ENCODE measurements at regions not wholly inside any gene's neighbourhood (a gene's known extent, or its start where the extent isn't known, plus 50 kb on each side); places are given as distances from the start of the nearest gene placed in this dataset.
"Not testable (repeated sequence)": the region's sequence is repeated elsewhere in the genome, so short reads cannot be mapped to it uniquely, and the experiment has no call there.

DNA sequence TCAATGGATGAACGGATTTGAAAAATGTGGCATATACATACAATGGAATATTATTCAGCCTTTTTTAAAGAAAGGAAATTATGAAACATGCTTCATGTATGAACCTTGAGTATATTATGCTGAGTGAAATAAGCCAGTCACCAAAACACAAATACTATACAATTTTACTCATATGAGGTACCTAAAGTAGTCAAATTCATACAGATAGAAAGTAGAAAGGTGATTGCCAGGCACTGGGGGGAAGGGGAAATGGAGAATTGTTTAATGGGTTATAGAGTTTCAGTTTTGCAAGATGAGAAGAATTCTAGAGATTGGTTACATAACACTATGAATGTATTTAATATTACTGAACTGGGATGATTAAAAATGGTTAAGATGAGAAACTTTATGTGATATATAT is 171.4 kb downstream of the TMTC3 start:
- no peak for DNase-seq

DNA sequence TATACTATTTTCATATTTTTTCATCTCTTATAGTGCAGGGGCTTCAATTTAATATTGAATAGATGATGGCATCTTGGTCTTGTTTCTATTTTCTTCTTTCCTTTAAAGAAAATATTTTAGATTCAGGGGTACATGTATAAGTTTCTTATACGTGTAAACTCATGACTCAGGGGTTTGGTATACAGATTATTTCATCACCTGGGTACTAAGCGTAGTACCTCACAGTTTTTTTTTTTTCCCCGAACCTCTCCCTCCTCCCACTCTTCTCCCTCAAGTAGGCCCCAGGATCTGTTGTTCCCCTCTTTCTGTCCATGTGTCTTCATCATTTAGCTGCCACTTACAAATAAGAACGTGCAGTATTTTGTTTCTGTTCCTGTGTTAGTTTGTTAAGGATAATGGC is 172.6 kb downstream of the TMTC3 start:
- DNase-seq = no peak

DNA sequence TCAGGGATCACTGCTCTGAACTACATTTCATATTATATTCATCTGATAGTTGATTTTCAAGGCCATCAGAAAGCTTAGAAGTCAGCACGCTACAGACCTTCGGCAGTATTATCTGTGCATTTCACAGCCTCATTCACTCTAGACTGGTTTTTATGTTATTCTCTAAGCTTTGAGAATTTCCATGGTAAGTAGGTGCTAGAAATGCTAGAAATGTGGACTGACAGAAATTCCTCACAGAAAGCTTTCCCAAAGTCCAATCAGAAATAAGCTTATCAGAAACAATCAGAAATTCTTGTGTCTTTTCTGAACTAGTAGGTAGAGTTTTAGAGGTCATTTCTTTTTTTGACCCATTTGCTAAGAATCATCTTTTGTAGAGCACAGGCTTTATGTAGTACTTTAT is 176.6 kb downstream of the TMTC3 start:
- no peak for DNase-seq

DNA sequence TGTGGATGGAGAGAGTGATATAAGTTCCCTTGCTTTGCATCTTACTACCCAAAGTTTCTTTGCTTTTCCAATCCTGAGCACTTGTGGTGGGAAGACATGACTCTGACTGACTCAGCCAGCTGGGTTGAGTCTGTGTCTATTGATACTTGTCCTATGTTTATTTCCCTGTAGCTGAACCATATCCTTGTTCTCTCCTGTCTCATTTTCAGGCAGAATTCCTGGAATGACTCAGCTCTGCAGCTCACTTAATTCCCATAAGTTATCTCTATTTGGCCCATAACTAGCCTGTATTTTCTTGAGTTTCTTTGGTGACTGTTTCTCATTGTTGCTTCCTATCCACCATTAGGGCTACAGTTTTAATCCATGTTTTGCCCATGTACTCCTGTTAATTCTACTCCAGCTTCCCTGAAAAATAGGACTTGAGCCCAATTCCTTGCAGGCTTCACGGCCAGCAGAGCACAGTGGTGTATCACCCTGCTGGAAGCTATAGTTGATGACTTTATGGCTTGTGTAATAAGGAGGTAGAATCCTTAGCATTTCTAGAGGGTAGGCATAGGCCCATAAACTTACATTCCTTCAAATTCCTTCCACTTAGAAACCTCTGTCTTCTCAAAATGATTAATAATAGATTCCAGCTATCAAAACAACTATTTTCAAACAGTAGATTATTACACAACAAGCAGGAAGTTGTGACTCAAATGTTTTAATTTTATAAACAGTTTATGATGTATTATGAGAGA is 183.1 kb downstream of the TMTC3 start:
- no peak for DNase-seq

DNA sequence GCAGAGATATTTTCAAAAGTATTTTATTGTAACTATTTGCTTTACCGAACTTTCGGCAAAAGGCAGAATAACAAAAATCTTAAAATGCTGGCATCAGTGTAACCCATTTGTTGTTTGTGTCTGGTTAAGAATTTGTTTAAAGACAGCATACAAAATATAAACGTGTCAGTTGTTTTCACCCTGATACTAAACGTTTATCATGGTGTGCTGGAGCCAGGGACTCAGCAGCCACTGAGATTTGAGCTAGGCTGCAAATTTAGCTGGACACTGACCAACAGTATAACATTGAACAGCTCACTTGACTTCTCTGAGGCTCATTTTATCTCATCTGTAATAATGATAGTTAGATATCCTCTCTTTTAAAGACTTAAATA is 183.7 kb downstream of the TMTC3 start:
- DNase-seq = no peak

DNA sequence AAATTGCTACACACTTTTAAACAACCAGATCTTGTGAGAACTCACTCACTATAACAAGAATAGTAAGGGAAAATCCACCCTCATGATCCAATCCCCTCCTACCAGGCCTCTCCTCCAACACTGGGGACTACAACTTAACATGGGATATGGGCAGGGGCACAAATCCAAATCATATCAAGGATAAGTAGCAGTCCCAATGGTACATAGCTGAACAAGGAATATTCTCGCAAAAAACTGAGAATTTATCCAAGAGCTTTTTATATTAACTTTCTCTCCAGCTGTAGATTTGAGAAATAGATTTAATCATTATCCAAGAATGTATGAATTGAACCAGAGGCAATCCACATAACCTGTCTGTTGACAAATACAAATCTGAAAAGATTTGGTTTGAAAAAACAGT is 185.2 kb downstream of the TMTC3 start:
- DNase-seq = no peak

DNA sequence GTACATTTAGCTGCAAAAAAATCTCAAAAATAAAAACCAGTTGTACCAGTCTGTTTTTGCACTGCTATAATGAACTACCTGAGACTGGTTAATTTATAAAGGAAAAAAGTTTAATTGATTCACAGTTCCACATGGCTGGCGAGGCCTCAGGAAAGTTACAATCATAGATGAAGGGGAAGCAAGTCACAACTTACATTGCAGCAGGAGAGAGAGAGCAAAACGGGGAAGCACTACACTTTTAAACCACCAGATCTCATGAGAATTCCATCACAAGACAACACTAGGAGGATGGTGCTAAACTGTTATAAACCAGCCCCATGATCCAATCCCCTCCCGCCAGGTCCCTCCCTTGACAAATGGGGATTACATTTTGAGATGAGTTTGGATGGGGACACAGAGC is 186.0 kb downstream of the TMTC3 start:
- no peak for DNase-seq

DNA sequence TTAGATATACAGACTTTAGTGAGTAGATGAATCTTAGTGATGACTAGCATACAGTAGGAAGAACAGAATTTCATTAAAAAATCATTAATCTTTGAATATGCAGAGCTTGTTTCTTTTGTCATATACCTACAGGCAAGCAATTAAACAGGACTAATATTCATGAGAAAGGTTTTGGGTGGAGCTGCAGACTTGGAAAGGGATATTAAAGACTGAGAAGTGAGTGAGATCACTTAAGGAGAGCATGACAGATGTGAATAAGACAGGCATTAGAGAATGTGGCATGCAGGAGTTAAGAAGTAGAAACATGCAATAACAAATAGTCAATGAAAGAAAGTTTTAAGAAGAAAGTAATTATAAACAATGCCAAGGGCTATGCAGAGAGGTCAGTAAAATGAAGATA is 187.7 kb downstream of the TMTC3 start:
- no peak for DNase-seq

DNA sequence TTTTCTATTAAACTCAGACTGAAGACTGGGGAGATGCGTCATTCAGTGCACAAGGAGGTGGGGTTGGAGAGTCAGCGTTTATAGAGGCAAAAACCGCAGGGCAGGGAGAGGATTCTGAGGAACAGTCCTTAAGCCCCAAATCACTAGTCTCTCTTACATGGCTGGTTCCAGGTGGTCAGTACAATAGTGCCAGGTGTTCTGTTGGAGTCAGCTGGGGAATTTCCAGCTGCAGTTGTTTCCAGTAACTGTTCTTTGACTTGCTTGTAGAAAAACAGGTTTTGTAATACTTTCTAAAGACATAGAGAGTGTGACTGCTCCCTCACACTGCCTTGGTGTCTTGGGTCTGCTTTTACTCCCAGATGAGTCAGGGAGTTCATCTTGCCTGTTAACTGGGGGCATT is 192.2 kb downstream of the TMTC3 start:
- DNase-seq = no peak

DNA sequence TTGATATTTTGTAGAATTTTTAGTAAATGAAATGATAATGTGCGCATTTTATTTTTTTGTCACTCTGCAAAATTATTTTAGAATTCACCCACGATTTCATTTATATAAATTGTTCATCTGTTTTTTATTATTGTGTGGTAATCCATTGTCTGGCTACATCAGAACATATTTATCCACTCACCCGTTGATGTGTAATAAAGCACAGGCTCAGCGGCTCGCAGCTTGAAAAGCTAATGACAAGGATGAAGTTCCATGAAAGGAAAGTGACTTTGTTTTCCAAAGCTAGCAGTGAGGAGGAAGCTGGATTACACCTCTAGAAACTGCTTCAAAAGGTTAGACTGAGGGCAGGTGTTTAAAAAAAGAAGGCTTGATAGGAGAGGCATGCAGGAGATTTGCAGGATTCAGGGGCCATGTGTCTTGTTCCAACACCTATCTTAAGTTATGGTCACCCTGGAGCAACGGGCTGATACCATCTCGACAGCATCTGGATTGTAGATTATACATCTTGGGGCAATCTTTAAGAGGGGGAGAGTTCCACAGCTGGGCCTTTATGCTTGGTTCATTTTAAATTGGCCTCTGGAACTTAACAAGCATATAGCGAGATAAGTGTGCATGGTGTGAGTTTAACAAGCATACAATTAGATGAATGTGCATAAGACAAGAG is 194.1 kb downstream of the TMTC3 start:
- no peak for DNase-seq

DNA sequence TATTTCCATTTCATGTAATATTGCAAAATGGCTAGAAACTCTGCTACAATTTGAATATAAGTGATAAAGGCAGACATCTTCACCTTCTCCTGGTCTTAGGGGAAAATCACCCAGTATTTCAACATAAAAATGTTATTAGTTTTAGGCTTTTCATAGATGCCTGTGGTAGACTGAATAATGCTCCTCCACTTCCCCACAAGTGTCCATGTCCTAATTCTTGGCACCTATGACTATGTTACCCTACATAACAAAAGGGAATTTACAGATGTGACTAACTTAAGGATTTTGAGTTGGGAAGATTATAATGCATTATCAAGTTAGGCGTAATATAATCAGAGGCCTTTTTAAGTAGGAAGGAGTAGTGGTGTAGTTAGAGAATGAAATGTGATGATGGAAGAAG is 196.4 kb downstream of the TMTC3 start:
- no peak for DNase-seq

DNA sequence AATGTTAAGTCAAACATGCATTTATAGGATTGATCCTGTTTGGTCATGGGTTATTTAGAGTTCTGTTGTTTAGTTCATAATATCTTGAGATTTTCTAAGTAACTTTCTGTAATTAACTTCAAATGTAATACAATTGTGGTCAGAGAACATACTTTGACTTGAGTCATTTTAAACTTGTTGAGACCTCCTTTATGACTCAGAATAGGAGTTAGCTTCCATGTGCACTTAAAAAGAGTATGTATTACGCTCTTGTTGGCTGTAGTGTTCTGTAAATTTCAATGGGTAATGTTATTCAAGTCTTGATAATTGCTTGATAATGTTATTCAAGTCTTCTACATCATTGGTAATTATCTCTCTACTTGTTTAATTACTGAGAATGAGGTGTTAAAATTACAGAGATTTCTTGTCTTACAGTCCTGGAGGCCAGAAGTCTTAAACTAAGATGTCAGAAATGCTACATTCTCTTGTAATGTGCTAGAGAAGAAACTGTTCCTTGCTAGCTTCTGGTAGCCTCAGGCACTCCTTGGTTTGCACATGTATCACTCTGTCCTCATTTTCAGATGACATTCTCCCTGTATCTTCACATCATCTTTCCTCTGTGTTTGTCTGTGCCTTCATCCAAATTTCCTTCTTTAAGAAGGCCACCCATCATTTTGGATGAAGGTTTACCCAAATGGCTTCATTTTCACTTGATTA is 197.3 kb downstream of the TMTC3 start:
- no peak for DNase-seq

DNA sequence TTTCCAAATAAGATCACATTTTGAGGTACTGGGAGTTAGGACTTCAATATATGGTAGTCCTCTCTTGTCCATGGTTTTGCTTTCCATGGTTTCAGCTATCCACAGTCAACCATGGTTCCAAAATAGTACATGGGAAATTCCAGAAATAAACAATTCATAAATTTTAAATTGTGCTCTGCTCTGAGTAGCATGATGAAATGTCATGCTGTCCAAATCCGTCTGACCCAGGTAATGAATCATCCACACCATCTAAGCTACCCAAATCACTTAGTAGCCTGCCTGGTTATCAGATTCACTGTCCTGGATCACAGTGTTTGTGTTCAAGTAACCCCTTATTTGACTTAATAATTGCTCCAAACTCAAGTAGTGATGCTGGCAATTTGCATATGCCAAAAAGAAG is 197.9 kb downstream of the TMTC3 start:
- DNase-seq = no peak

DNA sequence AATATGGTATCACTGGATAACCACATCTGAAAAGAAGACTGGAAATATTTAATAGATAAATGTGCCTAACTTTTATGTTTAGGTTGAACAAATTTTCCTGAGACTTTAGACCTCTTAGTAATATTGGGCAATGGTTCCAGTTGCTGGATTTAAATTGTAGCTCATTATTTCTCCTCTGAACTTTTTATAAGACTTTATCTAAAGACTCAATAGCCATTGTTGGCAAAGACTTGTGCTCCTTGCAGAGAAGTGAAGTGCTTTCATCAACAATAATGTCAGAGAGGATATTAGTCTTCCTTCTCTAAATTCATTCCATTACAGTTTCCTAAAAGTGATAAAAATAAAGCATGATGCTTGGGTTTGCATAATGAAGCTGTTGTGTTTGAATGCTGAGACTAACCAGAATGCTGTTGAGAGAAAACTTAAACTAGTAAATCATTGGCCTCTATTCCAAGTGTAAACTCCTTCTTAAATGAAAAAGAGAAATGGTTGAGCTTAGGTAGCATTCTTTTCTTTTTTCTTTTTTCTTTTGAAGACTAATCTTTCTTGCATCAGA is 200.2 kb downstream of the TMTC3 start:
- no peak for DNase-seq

DNA sequence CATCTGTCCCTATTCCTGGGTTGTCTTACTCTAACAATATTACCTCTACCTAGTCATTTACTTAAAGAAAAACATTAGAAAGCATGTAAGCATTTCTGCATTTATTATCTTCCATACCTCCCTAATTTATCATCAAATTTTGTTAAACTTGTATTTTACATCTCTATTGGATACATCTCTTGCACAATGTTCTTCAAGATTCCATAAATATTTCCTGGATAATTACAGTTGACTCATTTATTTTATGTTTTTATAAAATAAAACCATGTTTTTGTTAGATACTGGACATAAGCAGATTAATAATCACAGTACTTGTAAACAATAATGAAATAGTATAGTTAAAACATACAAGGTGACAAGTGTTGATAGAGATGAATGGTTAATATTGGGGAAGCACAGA is 209.0 kb downstream of the TMTC3 start:
- no peak for DNase-seq

DNA sequence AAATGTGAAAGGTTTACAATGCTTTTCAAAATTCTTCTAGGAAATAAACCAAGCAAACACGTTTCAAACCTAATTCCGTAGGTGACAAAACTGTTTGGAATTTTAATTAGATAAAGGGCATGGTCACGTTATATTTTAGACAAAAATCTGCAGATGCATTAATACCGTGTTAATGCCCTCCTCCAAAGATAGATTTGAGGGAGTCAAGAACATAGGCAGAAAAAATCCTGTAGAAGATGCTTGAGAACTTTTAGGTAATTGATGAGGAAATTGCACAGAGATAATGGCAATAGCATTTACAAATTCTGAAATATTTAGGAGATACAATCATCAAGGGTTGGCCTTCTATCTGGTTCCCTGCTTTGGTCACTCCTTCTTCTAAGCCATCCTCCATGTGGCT is 212.6 kb downstream of the TMTC3 start:
- DNase-seq = no peak

DNA sequence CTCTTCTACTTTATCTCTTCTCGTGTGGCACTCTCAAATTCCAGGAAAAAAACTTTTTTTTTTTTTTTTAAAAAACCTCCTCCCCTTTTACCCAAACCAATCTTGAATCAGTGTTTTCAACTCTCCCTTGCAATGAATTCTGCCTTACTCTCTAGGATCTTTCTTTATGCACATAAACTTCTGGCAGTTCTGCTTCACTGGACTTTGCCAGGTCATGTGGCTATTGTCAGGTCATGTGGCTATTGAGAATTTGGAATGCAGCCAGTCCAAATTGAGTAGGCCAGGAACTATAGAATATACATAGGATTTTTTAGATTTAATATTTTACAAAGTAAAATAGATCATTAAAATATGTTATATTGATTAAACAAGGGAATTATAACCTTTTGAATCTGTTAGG is 218.2 kb downstream of the TMTC3 start:
- no peak for DNase-seq

DNA sequence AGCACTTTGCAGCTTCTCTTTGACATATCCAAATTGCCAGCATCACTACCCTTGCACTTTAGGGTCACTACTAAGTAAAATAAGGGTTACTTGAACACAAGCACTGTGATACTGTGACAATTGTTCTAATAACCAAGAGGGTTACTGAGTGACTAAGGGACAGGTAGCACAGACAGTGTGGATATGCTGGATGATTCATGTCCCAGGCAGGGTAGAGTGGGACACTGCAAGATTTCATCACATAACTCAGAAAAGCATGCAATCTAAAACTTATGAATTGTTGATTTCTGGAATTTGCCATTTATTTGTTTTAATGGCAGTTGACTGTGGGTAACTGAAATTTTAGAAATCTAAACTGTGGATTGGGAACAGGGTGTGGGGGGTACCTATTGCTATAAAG is 218.8 kb downstream of the KITLG start:
- no peak for DNase-seq

DNA sequence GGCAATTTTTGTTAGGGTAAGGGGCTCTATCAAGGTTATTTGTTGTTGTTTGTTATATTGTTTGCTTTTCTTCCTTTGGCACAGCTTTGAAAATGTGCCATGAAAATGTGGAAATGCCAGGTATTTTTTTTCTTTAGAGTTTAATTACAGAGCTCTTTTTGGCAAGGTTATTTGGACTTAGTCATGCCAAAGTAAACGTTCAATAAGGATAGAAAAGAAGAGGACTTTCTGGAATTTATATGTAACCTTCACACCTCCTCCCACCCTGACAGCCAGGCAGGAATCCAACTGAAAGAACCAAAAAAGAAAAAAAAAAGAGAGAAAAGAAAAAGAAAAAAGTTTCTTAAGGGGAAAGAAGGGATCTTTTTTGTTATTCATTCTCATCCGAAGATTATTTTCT is 217.8 kb downstream of the KITLG start:
- no peak for DNase-seq

DNA sequence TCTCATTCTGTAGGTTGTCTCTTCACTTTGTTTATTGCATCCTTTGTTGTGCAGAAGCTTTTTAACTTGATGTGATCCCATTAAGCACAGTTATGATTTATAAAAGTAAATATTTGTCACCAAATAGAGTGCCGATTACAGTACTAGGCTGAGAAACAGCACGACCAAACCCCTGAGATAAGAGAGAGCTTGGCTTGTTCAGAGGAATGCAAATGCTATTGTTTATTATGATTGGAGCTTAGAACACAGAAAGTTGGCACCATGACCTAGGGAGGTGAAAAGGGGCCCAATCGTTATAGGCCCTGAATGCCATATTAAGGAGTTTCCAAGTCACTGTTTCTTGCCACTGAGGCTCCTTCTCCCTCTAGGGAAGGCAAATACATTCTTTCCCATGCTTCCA is 214.9 kb downstream of the KITLG start:
- no peak for DNase-seq

DNA sequence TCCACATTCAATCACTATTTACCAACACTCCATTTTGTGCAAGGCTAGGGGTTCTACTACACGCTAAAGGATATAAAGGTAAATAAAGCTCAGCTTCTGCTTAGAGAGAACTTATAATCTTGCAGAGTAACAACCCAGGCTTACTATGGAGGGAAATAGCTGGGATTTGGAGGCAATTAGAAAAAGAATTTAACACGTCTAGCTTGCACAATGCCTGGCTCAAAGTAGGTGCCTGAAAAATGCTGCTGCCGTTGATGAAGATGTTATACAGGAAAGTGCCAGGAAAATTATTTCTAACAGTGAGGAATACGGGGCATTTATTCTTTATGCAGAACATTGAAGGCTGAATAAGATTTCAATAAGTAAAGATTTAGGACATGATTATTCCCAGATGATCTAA is 214.2 kb downstream of the KITLG start:
- DNase-seq = no peak

DNA sequence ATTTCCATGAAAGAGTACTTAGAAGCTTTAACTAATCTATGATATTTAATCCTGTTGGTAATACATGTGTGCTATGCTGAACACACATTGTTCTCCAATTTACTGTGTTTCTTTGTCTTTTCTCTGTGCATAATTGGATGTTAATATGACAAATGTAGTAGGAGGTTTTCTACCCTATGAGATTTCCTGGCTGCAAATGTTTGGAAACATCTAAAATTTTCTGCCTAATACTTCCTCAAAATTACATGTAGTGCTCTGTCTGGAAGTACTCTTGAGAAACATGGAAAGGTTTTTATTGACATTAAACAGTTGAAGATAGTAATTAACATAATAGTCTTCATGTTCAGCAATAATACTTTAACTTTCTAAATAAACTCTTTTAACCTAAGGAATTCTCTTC is 213.0 kb downstream of the KITLG start:
- no peak for DNase-seq

DNA sequence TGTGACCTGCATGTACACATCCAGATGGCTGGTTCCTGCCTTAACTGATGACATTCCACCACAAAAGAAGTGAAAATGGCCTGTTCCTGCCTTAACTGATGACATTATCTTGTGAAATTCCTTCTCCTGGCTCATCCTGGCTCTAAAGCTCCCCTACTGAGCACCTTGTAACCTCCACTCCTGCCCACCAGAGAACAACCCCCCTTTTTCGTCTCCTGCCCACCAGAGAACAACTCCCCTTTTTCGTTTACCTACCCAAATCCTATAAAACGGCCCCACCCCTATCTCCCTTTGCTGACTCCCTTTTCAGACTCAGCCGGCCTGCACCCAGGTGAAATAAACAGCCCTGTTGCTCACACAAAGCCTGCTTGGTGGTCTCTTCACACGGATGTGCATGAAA is 212.2 kb downstream of the KITLG start:
- not testable (repeated sequence) for DNase-seq

Measured in DMS153 (cell line).